ENCODE measurements at regions not wholly inside any gene's neighbourhood (a gene's known extent, or its start where the extent isn't known, plus 50 kb on each side); places are given as distances from the start of the nearest gene placed in this dataset.

DNA sequence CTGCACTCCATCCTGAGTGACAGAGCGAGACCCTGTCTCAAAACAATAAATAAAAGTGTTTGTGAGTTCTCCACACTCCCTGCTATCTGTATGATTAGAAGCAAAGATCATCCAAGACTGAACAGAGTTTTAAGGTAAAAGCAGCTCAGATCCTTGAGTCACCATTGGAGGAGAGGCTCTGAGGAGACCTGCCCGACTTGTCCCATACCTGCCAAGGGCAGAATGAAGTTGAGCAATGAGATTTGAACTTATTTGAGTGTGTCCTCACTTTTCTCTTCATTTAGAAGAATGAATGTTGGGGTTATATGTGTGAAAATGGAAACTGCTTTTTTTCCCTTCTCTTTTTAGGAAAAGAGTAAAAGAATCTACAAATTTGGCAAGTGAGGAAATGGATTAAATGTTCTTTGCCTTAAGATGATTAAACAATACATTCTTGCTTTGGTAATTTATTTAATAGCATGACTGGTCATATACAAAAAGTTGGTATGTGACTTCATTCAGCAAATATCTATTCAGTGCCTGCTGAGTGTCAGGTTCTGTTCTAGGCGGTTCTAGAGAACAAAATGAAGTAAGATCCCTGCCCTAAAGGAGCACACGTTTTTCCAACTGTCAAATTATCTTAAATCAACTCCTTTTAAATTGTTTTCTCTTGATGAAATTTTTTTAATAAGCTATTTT, 195.7 kb downstream of the ALDH8A1 start:
- TF ChIP-seq, protein P1, sequence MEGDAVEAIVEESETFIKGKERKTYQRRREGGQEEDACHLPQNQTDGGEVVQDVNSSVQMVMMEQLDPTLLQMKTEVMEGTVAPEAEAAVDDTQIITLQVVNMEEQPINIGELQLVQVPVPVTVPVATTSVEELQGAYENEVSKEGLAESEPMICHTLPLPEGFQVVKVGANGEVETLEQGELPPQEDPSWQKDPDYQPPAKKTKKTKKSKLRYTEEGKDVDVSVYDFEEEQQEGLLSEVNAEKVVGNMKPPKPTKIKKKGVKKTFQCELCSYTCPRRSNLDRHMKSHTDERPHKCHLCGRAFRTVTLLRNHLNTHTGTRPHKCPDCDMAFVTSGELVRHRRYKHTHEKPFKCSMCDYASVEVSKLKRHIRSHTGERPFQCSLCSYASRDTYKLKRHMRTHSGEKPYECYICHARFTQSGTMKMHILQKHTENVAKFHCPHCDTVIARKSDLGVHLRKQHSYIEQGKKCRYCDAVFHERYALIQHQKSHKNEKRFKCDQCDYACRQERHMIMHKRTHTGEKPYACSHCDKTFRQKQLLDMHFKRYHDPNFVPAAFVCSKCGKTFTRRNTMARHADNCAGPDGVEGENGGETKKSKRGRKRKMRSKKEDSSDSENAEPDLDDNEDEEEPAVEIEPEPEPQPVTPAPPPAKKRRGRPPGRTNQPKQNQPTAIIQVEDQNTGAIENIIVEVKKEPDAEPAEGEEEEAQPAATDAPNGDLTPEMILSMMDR (IDR thresholded peaks at IDR 0.05), result no peak
- no peak for TF ChIP-seq POLR2A (IDR thresholded peaks at IDR 0.05)

Measured in right lobe of liver (tissue), 4 donors.